Endothelial cell of umbilical vein (primary cell): ENCODE measurements at regions not wholly inside any gene's neighbourhood (a gene's known extent, or its start where the extent isn't known, plus 50 kb on each side); places are given as distances from the start of the nearest gene placed in this dataset.

Experiments
- BruUV-seq: library from RNA; stranded (reverse); fragments of 400-500 nt; replicated peaks from 2 replicates; lab custom pipeline; 2021; lab: Mats Ljungman, UMichigan
- CTCF ChIA-PET: fragments of 300-600, 350-600 bp; sonication (Branson Sonifier 250); formaldehyde crosslinking; loops from one replicate; lab custom pipeline; 2021; ENCODE audit warnings: antibody characterized with exemption, inconsistent platforms; lab: Charles Lee
- POLR2A ChIA-PET: fragments of 300-600, 350-600 bp; sonication (Branson Sonifier 250); formaldehyde crosslinking; loops from one replicate; lab custom pipeline; 2021; ENCODE audit warnings: antibody characterized with exemption, inconsistent platforms; lab: Charles Lee
- DNase-seq: peaks from one replicate; pipeline ENCODE4 v3.0.0-alpha.2; 2011; ENCODE audit warnings: low read depth, low spot score
- FAIRE-seq: peaks from 2 replicates; lab custom pipeline; 2011; peaks lifted over from hg19 to GRCh38; lab: Jason Lieb, UNC
- H2AFZ ChIP-seq: 2 replicates; pipeline ENCODE4 v1.6.0; 2012; ENCODE audit warnings: low read depth, low read length, control low read depth, inconsistent platforms
- H3K27ac ChIP-seq: 2 replicates; pipeline ENCODE4 v1.5.1; 2011; ENCODE audit warnings: low read depth, mild to moderate bottlenecking, control low read depth, low read length, moderate library complexity; ENCODE audit not compliant: insufficient read depth
- H3K27me3 ChIP-seq, 2 experiments: 2 replicates each; pipeline versions ENCODE4 v1.6.0 to v1.6.1; 2011; ENCODE audit warnings: low read length in 2 of 2, mixed read lengths in 1 of 2; ENCODE audit not compliant: control insufficient read depth in 2 of 2, insufficient read depth in 2 of 2
- H3K36me3 ChIP-seq, 2 experiments: 2 replicates in 1 of 2; 3 replicates in 1 of 2; pipeline ENCODE4 v1.5.1; 2011; ENCODE audit warnings: low read length in 2 of 2, mild to moderate bottlenecking in 1 of 2, moderate library complexity in 1 of 2; ENCODE audit not compliant: control insufficient read depth in 2 of 2, insufficient read depth in 2 of 2; ENCODE audit errors: extremely low read depth in 1 of 2
- H3K4me1 ChIP-seq: 3 replicates; pipeline ENCODE4 v1.5.1; 2011; ENCODE audit warnings: mild to moderate bottlenecking, low read length; ENCODE audit not compliant: control insufficient read depth, insufficient read depth; ENCODE audit errors: extremely low read depth
- H3K4me2 ChIP-seq: 2 replicates; pipeline ENCODE4 v1.6.1; 2011; ENCODE audit warnings: low read length, control low read depth, mixed read lengths; ENCODE audit not compliant: insufficient read depth
- H3K4me3 ChIP-seq, 3 experiments: fragments of 200-600 bp in 1 of 3; sonication (generic), shearing (Covaris generic) in 1 of 3; replicated peaks in 1 of 3; 2 replicates each; pipeline ENCODE4 v1.5.1; 2011 to 2016; ENCODE audit warnings: control low read depth in 3 of 3, low read length in 3 of 3, mild to moderate bottlenecking in 2 of 3, inconsistent platforms in 1 of 3, low read depth in 1 of 3, moderate library complexity in 1 of 3; ENCODE audit not compliant: insufficient read depth in 1 of 3
- H3K79me2 ChIP-seq: 2 replicates; pipeline ENCODE4 v1.6.0; 2012; ENCODE audit warnings: low read length, inconsistent platforms; ENCODE audit not compliant: control insufficient read depth, insufficient read depth
- H3K9ac ChIP-seq: replicated peaks from 2 replicates; pipeline ENCODE3; 2011; ENCODE audit warnings: low read length, control low read depth; ENCODE audit not compliant: insufficient read depth; ENCODE audit errors: extremely low read depth
- H3K9me1 ChIP-seq: replicated peaks from 3 replicates; pipeline ENCODE4 v1.6.0; 2011; ENCODE audit warnings: mild to moderate bottlenecking, low read length; ENCODE audit not compliant: control insufficient read depth, insufficient read depth; ENCODE audit errors: extremely low read depth
- H3K9me3 ChIP-seq: replicated peaks from 2 replicates; pipeline ENCODE4 v1.5.1; 2012; ENCODE audit warnings: low read length, inconsistent platforms; ENCODE audit not compliant: control insufficient read depth, insufficient read depth
- H4K20me1 ChIP-seq: replicated peaks from 2 replicates; pipeline ENCODE3; 2011; ENCODE audit warnings: mild to moderate bottlenecking, low read length; ENCODE audit not compliant: control insufficient read depth, insufficient read depth; ENCODE audit errors: extremely low read depth
- EZH2 ChIP-seq: IDR thresholded peaks from 2 replicates; pipeline ENCODE4 v1.6.1; 2012; ENCODE audit warnings: borderline replicate concordance, low read depth, mild to moderate bottlenecking, moderate library complexity, low read length, inconsistent platforms; ENCODE audit not compliant: severe bottlenecking
- FOS ChIP-seq: IDR thresholded peaks from 2 replicates; pipeline ENCODE4 v1.6.1; 2011; ENCODE audit warnings: mild to moderate bottlenecking, low read length, moderate library complexity, borderline replicate concordance; ENCODE audit not compliant: insufficient read depth
- GATA2 ChIP-seq: IDR thresholded peaks from 2 replicates; pipeline ENCODE4 v1.7.0; 2011; ENCODE audit warnings: low read depth, mild to moderate bottlenecking, moderate library complexity, mixed read lengths, low read length; ENCODE audit not compliant: insufficient read length, insufficient read depth
- JUN ChIP-seq: IDR thresholded peaks from 2 replicates; pipeline ENCODE4 v1.6.1; 2011; ENCODE audit warnings: borderline replicate concordance, low read depth; ENCODE audit not compliant: insufficient read length, insufficient read depth
- MYC ChIP-seq: IDR thresholded peaks from one replicate; pipeline ENCODE4 v1.6.1; 2011; ENCODE audit warnings: mild to moderate bottlenecking, low read depth, low read length
- POLR2A ChIP-seq: IDR thresholded peaks from 2 replicates; pipeline ENCODE4 v1.6.1; 2012; ENCODE audit warnings: low read depth, mild to moderate bottlenecking, control low read depth, low read length
- POLR2AphosphoS5 ChIP-seq: IDR thresholded peaks from 2 replicates; pipeline ENCODE4 v1.6.1; 2012; ENCODE audit warnings: low read depth, mild to moderate bottlenecking, control low read depth, low read length, moderate library complexity; ENCODE audit not compliant: insufficient read depth
- dilution Hi-C: fragments of 300-500 bp; cut with MboI; formaldehyde crosslinking; loops from one replicate; pipeline ENCODE4 v1.15.0; 2019; ENCODE audit warnings: low sequenced_read_pairs; ENCODE audit not compliant: extremely low pct_ligation_motif_present
- intact Hi-C: fragments of 100-400 bp; cut with micrococcal nuclease; formaldehyde crosslinking; loops from one replicate; pipeline ENCODE4 v1.10.0; 2022
- TF ChIP-seq, protein P1 (sequence below), 2 donors: IDR thresholded peaks; 1 replicate in 1 of 2; 2 replicates in 1 of 2; pipeline ENCODE4 v1.5.1; 2011; ENCODE audit warnings: low read length in 2 of 2, mild to moderate bottlenecking in 2 of 2, moderate library complexity in 2 of 2, control low read depth in 1 of 2, inconsistent platforms in 1 of 2, low read depth in 1 of 2; ENCODE audit not compliant: insufficient read depth in 1 of 2; ENCODE audit errors: extremely low read depth in 1 of 2
- TF ChIP-seq, protein P2 (sequence below): IDR thresholded peaks from 2 replicates; pipeline ENCODE4 v1.6.1; 2011; ENCODE audit not compliant: insufficient read depth, insufficient read length

DNA sequence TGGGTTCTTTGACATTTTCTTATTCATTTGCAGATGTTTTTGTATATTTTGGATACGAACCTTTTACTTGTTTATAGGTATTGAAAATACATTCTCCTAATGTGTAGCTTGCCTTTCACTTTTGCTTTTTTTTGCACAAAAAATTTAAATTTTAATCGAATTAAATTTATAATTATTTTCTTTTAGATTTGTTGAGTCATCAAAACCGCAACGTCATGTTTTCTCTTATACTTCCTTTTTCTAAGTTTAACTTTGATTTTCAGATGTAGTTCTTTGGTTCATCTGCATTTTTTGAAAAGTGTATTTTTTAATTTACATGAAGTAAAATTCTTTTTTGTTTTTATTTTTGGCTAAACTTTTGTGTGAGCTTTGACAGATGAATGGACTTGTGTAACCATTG is 243.7 kb upstream of the DPYD start:
- CTCF ChIA-PET = interaction anchor here (1.0 kb wide), 1 partner anchor 304 kb away, joined by 3 read pairs; no protein-coding TSS in a partner anchor
- H3K9me3 ChIP-seq = no peaks in the 10 kb centered on the region
- no peak overlapping the region for H3K9ac ChIP-seq
- POLR2A ChIA-PET = no interaction called here
- no peak overlapping the region for H3K4me2 ChIP-seq
- intact Hi-C loops = no loop called here
- H4K20me1 ChIP-seq = no peaks in the 10 kb centered on the region
- no peaks in the 10 kb centered on the region for H3K9me1 ChIP-seq
- H2AFZ ChIP-seq = no peak overlapping the region
- no TSS peak for BruUV-seq
- H3K4me3 ChIP-seq = no peak overlapping the region
- H3K36me3 ChIP-seq = no peaks in the 10 kb centered on the region
- no peak for DNase-seq
- FAIRE-seq = no peak
- dilution Hi-C loops = no loop called here
- TF ChIP-seq EZH2 (no peak), POLR2AphosphoS5 (no peak), FOS (no peak), POLR2A (no peak), GATA2 (no peak), MYC (no peak), JUN (no peak)
- TF ChIP-seq, protein P1, sequence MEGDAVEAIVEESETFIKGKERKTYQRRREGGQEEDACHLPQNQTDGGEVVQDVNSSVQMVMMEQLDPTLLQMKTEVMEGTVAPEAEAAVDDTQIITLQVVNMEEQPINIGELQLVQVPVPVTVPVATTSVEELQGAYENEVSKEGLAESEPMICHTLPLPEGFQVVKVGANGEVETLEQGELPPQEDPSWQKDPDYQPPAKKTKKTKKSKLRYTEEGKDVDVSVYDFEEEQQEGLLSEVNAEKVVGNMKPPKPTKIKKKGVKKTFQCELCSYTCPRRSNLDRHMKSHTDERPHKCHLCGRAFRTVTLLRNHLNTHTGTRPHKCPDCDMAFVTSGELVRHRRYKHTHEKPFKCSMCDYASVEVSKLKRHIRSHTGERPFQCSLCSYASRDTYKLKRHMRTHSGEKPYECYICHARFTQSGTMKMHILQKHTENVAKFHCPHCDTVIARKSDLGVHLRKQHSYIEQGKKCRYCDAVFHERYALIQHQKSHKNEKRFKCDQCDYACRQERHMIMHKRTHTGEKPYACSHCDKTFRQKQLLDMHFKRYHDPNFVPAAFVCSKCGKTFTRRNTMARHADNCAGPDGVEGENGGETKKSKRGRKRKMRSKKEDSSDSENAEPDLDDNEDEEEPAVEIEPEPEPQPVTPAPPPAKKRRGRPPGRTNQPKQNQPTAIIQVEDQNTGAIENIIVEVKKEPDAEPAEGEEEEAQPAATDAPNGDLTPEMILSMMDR (IDR thresholded peaks at IDR 0.05; ENCODE audit: extremely low read depth in 1 of 2, insufficient read depth in 1 of 2, low read depth in 1 of 2, low read length in 2 of 2) = no peak
- TF ChIP-seq, protein P2, sequence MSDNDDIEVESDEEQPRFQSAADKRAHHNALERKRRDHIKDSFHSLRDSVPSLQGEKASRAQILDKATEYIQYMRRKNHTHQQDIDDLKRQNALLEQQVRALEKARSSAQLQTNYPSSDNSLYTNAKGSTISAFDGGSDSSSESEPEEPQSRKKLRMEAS = no peak
- H3K4me1 ChIP-seq = no peaks in the 10 kb centered on the region
- H3K27me3 ChIP-seq = no peaks in the 10 kb centered on the region
- H3K79me2 ChIP-seq = no peaks in the 10 kb centered on the region
- no peak overlapping the region for H3K27ac ChIP-seq
